ENCODE measurements at regions not wholly inside any gene's neighbourhood (a gene's known extent, or its start where the extent isn't known, plus 50 kb on each side); places are given as distances from the start of the nearest gene placed in this dataset.

- TF ChIP-seq CTCF (IDR thresholded peaks at IDR 0.05; ENCODE audit: extremely low read depth, missing control alignments) = no peak
- no peak for DNase-seq (ENCODE audit: low spot score)
Observed at GRCh38 chr1:228930479-228930957, 195.2 kb downstream of the RHOU start.

- no peak for TF ChIP-seq CTCF (IDR thresholded peaks at IDR 0.05; ENCODE audit: extremely low read depth, missing control alignments)
- no peak for DNase-seq (ENCODE audit: low spot score)
Observed at GRCh38 chr1:228933753-228934152, 198.5 kb downstream of the RHOU start.

- no peak for TF ChIP-seq CTCF (IDR thresholded peaks at IDR 0.05; ENCODE audit: extremely low read depth, missing control alignments)
- no peak for DNase-seq (ENCODE audit: low spot score)
Observed at GRCh38 chr1:228935198-228935663, 200.0 kb downstream of the RHOU start.

- DNase-seq (ENCODE audit: low spot score) = no peak
- TF ChIP-seq CTCF (IDR thresholded peaks at IDR 0.05; ENCODE audit: extremely low read depth, missing control alignments) = no peak
Observed at GRCh38 chr1:228935855-228936727, 200.8 kb downstream of the RHOU start.

GRCh38 chr1:228936881-228937280, 201.6 kb downstream of the RHOU start:
- no peak for TF ChIP-seq CTCF (IDR thresholded peaks at IDR 0.05; ENCODE audit: extremely low read depth, missing control alignments)
- no peak for DNase-seq (ENCODE audit: low spot score)

GRCh38 chr1:228937351-228937750, 202.1 kb downstream of the RHOU start:
- TF ChIP-seq CTCF (IDR thresholded peaks at IDR 0.05; ENCODE audit: extremely low read depth, missing control alignments) = no peak
- no peak for DNase-seq (ENCODE audit: low spot score)

- DNase-seq (ENCODE audit: low spot score) = no peak
- TF ChIP-seq CTCF (IDR thresholded peaks at IDR 0.05; ENCODE audit: extremely low read depth, missing control alignments) = no peak
Observed at GRCh38 chr1:228937851-228938536, 202.7 kb downstream of the RHOU start.

Data from GM20000 (cell line).